Prostate gland (tissue), 2 donors: ENCODE measurements at regions not wholly inside any gene's neighbourhood (a gene's known extent, or its start where the extent isn't known, plus 50 kb on each side); places are given as distances from the start of the nearest gene placed in this dataset.

ENCODE experiments used
- DNase-seq: peaks from one replicate; pipeline ENCODE4 v3.0.0-alpha.2; 2019; ENCODE audit warnings: low spot score
- H3K27ac ChIP-seq, 2 donors: fragments of 200-600 bp; sonication (generic); 2 replicates each; pipeline ENCODE4 v1.5.1; 2017 to 2019
- H3K27me3 ChIP-seq: fragments of 200-600 bp; sonication (generic); replicated peaks from 2 replicates; pipeline ENCODE4 v1.5.1; 2019; ENCODE audit not compliant: insufficient read depth
- H3K36me3 ChIP-seq, 2 donors: fragments of 200-600 bp; sonication (generic); 1 replicate in 1 of 2; 2 replicates in 1 of 2; pipeline versions ENCODE4 v1.5.1 to v1.8.1; 2017 to 2019
- H3K4me1 ChIP-seq: fragments of 200-600 bp; sonication (generic); replicated peaks from 2 replicates; pipeline ENCODE4 v1.5.1; 2019
- H3K4me3 ChIP-seq, 2 donors: fragments of 200-600 bp; sonication (generic); 2 replicates each; pipeline ENCODE4 v1.5.1; 2017 to 2019
- H3K9me3 ChIP-seq: fragments of 200-600 bp; sonication (generic); 2 replicates; pipeline ENCODE4 v1.5.1; 2017
- POLR2A ChIP-seq: fragments of 450-650 bp; IDR thresholded peaks from one replicate; pipeline ENCODE4 v1.6.1; 2016; ENCODE audit warnings: antibody characterized with exemption, mild to moderate bottlenecking
- POLR2AphosphoS5 ChIP-seq: sonication (generic); formaldehyde crosslinking; IDR thresholded peaks from one replicate; pipeline ENCODE4 v1.6.1; 2017; ENCODE audit warnings: antibody characterized with exemption
- WGBS: methylation state at CpG from one replicate; pipeline ENCODE4 v1.1.5; 2018; 5-methylcytosine and 5-hydroxymethylcytosine counted together
- intact Hi-C: fragments of 100-400 bp; cut with DNase I; formaldehyde crosslinking; loops from one replicate; pipeline ENCODE4 v1.14.2; 2022
- TF ChIP-seq, protein P1 (sequence below), 4 experiments: fragments of 200-600 bp in 2 of 4; fragments of 450-650 bp in 2 of 4; sonication (generic) in 2 of 4; IDR thresholded peaks; 1 replicate in 3 of 4; 2 replicates in 1 of 4; pipeline ENCODE4 v1.5.1; 2016 to 2019; ENCODE audit warnings: antibody characterized with exemption in 4 of 4, mild to moderate bottlenecking in 2 of 4, moderate library complexity in 2 of 4

- H3K9me3 ChIP-seq, result no peaks in the 10 kb centered on the region
- DNase-seq, result no peak
- intact Hi-C loops, result no loop called here
- H3K27ac ChIP-seq, result no peak overlapping the region
- TF ChIP-seq, protein P1, sequence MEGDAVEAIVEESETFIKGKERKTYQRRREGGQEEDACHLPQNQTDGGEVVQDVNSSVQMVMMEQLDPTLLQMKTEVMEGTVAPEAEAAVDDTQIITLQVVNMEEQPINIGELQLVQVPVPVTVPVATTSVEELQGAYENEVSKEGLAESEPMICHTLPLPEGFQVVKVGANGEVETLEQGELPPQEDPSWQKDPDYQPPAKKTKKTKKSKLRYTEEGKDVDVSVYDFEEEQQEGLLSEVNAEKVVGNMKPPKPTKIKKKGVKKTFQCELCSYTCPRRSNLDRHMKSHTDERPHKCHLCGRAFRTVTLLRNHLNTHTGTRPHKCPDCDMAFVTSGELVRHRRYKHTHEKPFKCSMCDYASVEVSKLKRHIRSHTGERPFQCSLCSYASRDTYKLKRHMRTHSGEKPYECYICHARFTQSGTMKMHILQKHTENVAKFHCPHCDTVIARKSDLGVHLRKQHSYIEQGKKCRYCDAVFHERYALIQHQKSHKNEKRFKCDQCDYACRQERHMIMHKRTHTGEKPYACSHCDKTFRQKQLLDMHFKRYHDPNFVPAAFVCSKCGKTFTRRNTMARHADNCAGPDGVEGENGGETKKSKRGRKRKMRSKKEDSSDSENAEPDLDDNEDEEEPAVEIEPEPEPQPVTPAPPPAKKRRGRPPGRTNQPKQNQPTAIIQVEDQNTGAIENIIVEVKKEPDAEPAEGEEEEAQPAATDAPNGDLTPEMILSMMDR (IDR thresholded peaks at IDR 0.05), result no peak
- TF ChIP-seq POLR2A (no peak), POLR2AphosphoS5 (no peak)
- no peaks in the 10 kb centered on the region for H3K4me1 ChIP-seq
- no peak overlapping the region for H3K4me3 ChIP-seq
- H3K36me3 ChIP-seq, result no peaks in the 10 kb centered on the region
- WGBS, result 83% methylated on average over 3 of the region's 3 CpGs
- H3K27me3 ChIP-seq, result no peaks in the 10 kb centered on the region
Observed at GRCh38 chr11:43561832-43562231, 118.7 kb upstream of the HSD17B12 start.

DNA sequence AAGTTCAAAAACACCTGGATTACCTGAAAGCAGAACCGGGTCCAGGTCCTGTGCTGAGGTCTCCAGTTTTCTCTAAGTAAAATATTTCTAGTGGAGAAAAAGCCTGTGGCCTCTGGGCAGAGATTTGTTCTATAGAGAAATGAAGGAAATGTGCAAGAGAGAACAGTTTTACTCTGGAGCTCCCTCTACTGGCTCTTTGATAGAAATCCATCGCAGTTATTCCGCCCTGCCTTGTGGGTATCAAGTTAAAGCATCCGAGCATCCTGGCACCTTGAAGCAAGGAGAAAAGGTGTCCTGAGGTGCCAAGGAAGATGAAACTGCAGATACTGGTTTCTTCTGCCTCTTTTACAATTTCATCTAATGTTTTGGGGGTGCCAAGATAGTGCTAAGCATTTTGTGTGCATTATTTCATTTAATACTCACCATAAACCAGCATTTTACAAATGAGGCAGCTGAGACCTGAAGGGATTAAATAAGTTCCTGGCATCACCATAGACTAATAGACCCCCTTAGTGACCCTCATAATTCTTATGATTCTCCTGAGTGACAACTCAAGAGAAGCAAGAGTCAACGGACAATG lies 113.1 kb upstream of the HSD17B12 start:
- Histone ChIP-seq H3K27ac (no peak overlapping the region), H3K36me3 (no peaks in the 10 kb centered on the region), H3K4me1 (no peaks in the 10 kb centered on the region), H3K9me3 (no peaks in the 10 kb centered on the region), H3K4me3 (no peak overlapping the region), H3K27me3 (no peaks in the 10 kb centered on the region)
- DNase-seq, result no peak
- intact Hi-C loops, result no loop called here
- 17% methylated on average over 5 of the region's 5 CpGs for WGBS
- TF ChIP-seq, protein P1 (IDR thresholded peaks at IDR 0.05), result peak in 3 of 4 experiments; percentile 24 to 40 (median 26)
- TF ChIP-seq POLR2A, result no peak

DNA sequence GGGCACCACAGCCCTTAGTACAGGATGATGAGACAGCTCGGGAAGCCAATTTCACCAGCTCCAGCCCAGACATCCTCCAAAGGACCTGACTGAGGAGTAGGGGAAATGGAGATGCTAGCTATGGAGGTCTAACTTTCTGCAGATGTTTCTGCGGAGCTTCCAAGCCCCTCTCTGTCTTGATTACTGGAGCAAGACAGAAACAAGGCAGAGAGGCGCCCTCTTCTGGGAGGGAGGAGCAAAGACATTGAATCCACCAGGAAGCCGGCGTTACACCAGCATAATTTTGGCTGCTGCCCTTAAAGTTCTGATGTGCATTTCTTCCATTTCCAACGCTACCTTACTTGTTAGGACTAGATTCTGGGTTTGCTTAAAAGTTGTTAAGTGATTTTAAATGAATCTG lies 107.3 kb upstream of the HSD17B12 start:
- intact Hi-C loops, result no loop called here
- Histone ChIP-seq H3K36me3 (no peaks in the 10 kb centered on the region), H3K4me3 (no peak overlapping the region), H3K4me1 (no peaks in the 10 kb centered on the region), H3K9me3 (no peaks in the 10 kb centered on the region), H3K27me3 (peaks cover 12% of the 10 kb centered on the region), H3K27ac (no peak overlapping the region)
- no peak for DNase-seq
- TF ChIP-seq POLR2AphosphoS5 (no peak), POLR2A (no peak)
- TF ChIP-seq, protein P1 (IDR thresholded peaks at IDR 0.05), result no peak
- WGBS, result 7% methylated on average over 6 of the region's 6 CpGs

DNA sequence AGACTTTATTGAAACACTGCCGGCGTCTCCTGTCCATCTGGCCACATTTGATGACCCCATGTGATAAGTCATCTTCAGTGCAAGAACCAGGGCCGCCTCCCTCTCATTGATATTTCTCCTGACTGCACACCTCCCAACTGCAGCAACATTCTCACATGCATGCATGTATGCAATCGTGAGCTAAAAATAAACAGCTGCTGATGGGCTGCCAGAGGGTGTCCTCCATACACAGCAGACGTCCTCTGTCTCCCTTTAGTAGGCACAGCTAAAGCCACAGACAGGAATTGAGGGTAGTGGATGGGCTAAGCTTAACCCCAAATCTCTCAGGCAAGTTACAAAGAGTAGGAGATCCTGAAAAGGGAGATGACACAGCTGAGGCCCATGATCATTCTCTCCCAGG lies 106.7 kb upstream of the HSD17B12 start:
- Histone ChIP-seq H3K9me3 (no peaks in the 10 kb centered on the region), H3K36me3 (no peaks in the 10 kb centered on the region), H3K27ac (no peak overlapping the region), H3K4me3 (no peak overlapping the region), H3K4me1 (no peaks in the 10 kb centered on the region), H3K27me3 (peaks cover 19% of the 10 kb centered on the region)
- intact Hi-C loops, result no loop called here
- 27% methylated on average over 5 of the region's 5 CpGs for WGBS
- TF ChIP-seq, protein P1 (IDR thresholded peaks at IDR 0.05), result no peak
- TF ChIP-seq POLR2A (no peak), POLR2AphosphoS5 (no peak)
- DNase-seq, result no peak

- Histone ChIP-seq H3K27ac (no peak overlapping the region), H3K9me3 (no peaks in the 10 kb centered on the region), H3K27me3 (peaks cover 22% of the 10 kb centered on the region), H3K4me3 (no peak overlapping the region), H3K36me3 (no peaks in the 10 kb centered on the region), H3K4me1 (no peaks in the 10 kb centered on the region)
- 13% methylated on average over 1 of the region's 1 CpG for WGBS
- no peak for DNase-seq
- TF ChIP-seq, protein P1 (IDR thresholded peaks at IDR 0.05), result no peak
- TF ChIP-seq POLR2A (no peak), POLR2AphosphoS5 (no peak)
- intact Hi-C loops, result no loop called here
Observed at GRCh38 chr11:43574411-43574810, 106.1 kb upstream of the HSD17B12 start.
